Endometrium (tissue), 2 donors: ENCODE measurements at regions not wholly inside any gene's neighbourhood (a gene's known extent, or its start where the extent isn't known, plus 50 kb on each side); places are given as distances from the start of the nearest gene placed in this dataset.

Experiments
- FAIRE-seq: peaks from 2 replicates; lab custom pipeline; 2012; peaks lifted over from hg19 to GRCh38; lab: Jason Lieb, UNC
- donor health status: control.
- donor health status: control.

- no peak for FAIRE-seq
These were observed 158.1 kb upstream of the SHB start for GRCh38 chr9:38227061-38227540.

GRCh38 chr9:38226491-38226951 lies 157.5 kb upstream of the SHB start:
- no peak for FAIRE-seq

DNA sequence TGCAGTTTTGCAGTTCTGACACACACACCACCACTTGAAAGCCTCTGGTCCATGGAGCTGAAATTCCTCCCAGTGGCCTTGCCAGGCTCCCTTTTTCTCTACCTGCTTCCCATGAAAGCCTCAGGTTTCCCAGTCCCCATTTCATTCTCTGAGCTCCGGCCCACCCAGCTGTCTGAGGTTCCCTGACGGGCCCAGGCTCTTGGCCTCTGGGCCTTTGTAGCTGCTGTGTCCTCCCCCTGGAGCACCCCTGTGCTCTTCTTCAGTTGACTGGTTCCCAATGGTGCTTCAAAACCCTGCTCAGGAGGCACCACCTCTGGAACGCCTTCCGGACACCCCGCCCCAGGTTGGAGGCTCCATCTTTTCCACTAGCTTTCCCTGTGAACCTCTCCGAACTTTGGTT lies 155.9 kb upstream of the SHB start:
- FAIRE-seq = no peak

GRCh38 chr9:38216572-38216971 lies 147.5 kb upstream of the SHB start:
- no peak for FAIRE-seq

DNA sequence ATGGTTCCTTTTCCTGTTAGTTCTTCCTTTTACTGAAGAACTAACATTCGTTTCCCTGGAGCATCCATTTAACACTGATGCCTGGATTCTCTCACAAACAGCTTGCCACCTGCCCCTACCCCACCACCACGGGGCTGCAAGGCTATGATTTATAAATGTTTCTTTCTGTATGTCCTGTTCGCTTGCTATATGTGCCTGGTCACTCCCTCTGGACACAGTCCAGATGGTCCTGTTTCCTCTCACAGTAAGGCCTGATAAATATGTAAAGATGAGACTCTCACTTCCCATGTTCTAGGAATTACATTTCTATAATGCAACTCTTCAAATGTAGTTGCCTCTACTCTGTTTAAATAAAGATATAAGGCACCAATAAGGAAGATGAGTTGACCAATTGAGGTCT lies 146.4 kb upstream of the SHB start:
- FAIRE-seq = no peak

DNA sequence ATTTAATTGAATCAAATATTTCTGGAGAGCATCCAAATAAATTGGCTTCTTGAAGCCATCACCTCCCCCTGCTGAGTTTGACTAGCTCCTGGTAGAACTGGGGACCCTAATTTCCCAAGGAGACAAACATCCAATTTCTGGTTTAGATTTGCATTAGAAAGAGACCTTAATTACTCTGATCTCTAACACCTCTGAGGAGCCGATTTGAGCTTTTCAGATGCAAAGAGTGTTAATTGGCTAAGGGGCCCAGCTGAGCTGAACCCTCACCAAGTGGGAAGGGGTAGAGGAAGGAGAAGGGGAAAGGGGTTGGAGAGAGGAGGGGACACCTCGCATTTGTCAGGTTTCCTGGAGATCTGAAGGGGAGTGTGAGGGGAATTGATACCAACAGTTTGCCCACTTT lies 145.4 kb upstream of the SHB start:
- FAIRE-seq = no peak

DNA sequence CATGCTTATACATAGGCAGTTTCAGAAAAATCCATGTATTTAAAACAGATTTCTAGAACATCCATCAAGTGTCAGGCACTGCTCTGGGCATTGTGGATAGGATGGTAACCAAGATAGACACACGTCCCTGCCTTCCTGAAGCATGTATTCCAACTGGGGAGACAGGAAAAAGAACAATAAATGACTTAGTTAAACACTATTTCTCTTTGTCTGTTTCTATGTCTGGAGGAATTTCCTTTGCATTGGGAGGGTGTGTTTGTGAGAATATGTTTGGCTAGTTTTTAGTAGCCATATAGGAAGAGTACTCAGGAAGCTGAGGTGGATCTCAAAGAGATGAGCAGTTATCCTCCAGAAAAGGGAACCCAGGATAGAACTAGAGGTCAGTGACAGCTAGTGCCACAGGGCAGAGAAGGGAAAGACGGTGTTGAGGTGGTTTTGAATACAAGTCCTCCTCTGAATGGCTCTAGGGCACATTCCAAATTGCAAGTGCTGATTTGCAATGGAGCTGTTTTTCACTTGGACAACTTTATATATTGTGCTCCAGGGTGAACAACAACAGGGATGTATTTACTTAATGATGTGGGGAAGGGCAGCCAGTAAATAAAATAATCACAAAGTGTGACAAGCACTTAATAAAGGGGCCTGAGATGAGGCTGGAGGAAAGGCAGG lies 144.7 kb upstream of the SHB start:
- FAIRE-seq = no peak

DNA sequence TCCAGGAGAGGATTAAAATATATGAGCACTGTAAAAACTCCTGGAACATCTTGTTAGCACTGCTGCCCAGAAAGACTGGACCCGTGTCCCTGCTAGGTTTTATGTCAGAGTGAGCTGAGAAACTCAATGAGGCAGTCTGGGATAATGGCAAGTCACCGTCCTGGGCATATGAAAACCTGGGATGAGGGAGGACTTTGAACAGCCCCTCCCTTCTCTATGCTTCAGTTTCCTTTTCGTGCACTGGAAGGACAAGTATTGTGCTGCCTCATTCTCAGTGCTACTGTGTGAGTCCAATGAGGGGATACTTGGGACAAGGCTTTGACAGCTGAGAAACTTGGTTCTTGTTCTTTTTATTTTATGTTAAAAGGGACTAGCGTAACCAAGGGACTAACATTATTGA lies 143.0 kb upstream of the SHB start:
- no peak for FAIRE-seq

GRCh38 chr9:38211002-38211401 lies 142.0 kb upstream of the SHB start:
- no peak for FAIRE-seq

- FAIRE-seq = no peak
These were observed 139.3 kb upstream of the SHB start for GRCh38 chr9:38208206-38208901.

GRCh38 chr9:38207247-38207778 lies 138.3 kb upstream of the SHB start:
- FAIRE-seq = no peak

DNA sequence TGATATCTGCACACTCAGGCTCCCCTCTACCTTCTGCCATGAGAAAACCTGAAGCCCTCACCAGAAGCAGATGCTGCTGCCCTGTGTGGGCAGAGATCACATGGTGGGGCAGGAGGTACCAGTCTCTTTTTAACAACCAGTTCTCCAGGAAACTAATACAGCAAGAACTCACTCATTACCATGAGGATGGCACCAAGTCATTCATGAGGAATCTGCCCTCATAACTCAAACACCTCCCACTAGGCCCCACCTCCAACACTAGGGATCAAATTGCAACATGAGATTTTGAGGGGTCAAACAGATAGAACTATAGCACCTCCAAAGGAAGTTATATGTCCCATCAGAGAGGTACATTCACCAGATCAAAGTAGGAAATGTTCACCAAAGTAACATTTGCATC lies 136.3 kb upstream of the SHB start:
- FAIRE-seq = no peak

DNA sequence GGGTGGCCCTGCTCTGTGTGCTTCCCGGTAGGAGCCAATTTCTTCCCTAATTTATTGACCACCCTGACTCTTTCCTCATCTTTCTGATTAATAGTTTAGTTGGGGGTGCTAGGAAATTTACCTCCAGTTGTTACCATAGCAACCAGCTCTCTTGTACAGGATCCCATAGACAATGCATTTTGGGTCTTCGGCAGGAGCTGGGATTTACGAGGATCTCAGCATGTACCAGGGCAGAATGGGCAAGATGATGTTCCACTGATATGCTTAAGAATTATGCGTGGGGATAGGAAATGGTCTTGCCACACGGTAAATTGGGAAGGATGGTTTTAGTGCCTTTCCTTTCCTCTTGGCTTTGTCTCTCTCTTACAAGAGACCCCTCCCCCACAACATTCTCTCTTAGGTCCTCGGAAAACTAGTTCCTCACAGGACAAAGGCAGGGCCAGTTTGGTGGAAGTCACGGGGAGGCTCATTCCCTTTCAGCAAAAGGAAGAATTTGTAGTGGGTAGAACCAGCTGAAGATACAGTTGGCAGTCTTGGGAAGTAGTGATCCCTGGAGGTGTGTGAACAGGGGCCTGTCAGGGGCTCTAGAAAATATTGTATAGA lies 133.4 kb upstream of the SHB start:
- FAIRE-seq = no peak

DNA sequence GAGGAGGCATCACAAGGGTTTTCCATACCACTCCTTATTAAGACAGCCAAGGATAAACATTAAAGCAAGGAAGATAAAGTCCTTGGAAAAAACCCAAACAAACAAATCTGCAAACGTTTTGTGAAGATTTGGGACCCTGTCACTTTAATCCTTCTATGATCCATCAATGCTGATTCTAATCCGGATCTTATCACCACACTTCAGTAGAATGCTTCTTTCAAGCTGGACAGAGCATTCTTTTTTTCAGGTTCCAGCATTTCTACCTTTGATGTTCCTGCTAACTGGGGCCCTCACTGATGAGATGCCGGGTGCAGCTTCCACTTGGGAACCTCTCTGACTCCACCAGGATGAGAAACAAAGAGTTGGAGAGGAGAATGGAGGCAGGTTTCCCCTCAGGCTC lies 132.8 kb upstream of the SHB start:
- FAIRE-seq = no peak

- FAIRE-seq = no peak
These were observed 131.4 kb upstream of the SHB start for GRCh38 chr9:38200431-38200830.

- FAIRE-seq = no peak
These were observed 129.1 kb upstream of the SHB start for GRCh38 chr9:38198140-38198539.

GRCh38 chr9:38196714-38197113 lies 127.7 kb upstream of the SHB start:
- no peak for FAIRE-seq

GRCh38 chr9:38195737-38196161 lies 126.7 kb upstream of the SHB start:
- no peak for FAIRE-seq

GRCh38 chr9:38194870-38195269 lies 125.8 kb upstream of the SHB start:
- no peak for FAIRE-seq

DNA sequence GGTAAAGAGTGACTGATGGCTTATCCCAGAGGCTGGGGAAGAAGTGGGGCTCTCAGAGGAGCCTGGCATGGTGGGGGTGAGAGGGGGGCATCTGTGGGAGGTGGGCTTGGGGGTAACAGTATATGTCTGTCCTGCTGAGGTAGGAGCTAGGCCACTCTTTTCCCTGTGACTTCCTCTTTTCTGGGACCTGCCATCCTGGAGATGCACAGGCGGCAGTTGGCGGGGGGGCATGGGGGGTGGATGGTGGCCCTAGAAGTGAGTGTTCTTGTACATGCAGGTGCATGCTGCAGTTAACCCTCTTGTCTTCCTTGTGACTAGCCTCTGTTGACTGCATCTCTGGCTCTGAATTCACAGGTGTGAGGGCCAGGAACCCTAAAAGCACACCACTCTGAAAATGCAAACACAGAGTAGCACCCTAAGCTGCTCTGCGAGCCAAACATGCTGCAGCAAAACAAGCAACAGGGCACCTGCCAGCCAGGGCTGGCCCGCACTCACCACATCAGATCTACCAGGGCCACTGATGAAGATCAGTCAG lies 123.8 kb upstream of the SHB start:
- no peak for FAIRE-seq

- no peak for FAIRE-seq
These were observed 117.5 kb upstream of the SHB start for GRCh38 chr9:38186404-38187115.
